ENCODE measurements at regions not wholly inside any gene's neighbourhood (a gene's known extent, or its start where the extent isn't known, plus 50 kb on each side); places are given as distances from the start of the nearest gene placed in this dataset.
"Not testable (repeated sequence)": the region's sequence is repeated elsewhere in the genome, so short reads cannot be mapped to it uniquely, and the experiment has no call there.

DNA sequence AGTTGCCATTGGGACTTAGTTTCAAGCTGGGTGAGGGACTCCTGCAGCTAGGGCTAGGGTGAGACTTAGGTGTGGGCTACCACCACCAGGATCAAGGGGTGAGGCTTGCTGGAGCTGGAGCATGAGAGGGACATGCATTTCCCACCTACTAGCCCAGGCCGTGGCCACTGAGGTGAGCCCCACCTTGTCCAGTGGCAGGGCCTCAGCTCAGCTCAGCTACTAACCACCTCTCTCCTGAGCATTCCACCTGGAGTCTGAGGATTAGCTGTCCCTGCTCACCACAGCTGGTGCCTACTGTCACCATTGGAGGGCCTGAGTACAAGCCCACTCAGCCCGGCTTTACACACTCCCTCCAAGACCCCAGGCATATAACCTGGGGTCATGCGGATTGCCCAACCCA lies 62.6 kb upstream of the MAGEH1 start:
- no peak overlapping the region for H3K9ac ChIP-seq (ENCODE audit: extremely low read depth, insufficient read length, low read length)
- H2BK120ac ChIP-seq (ENCODE audit: low read depth, low read length, poor library complexity, severe bottlenecking): no peak overlapping the region
- no peak overlapping the region for H2BK15ac ChIP-seq (ENCODE audit: low read depth, low read length)
- H2BK20ac ChIP-seq (ENCODE audit: low read depth, low read length, poor library complexity, severe bottlenecking): no peak overlapping the region
- no peaks in the 10 kb centered on the region for H3K79me2 ChIP-seq (ENCODE audit: insufficient read depth, low read length)
- no peak overlapping the region for H3K27ac ChIP-seq (ENCODE audit: insufficient read length, low read depth, low read length)
- DNase-seq: no peak
- H2BK12ac ChIP-seq (ENCODE audit: insufficient read length, low read depth, low read length): no peak overlapping the region
- Mint-ChIP-seq H3K4me1 (no peaks in the 10 kb centered on the region), H3K4me3 (no peak overlapping the region), H3K36me3 (ENCODE audit: insufficient read depth in 1 of 3, low read depth in 3 of 3) (peaks cover 9 to 33% (median 11%) of the 10 kb centered on the region in 3 experiments), H3K27ac (no peak overlapping the region), H3K9me3 (peaks cover 90 to 97% of the 10 kb centered on the region in 2 experiments), H3K27me3 (ENCODE audit: low read depth) (peaks cover 2% of the 10 kb centered on the region; the same call in 1 of the 2 replicates)
- no peak overlapping the region for H3K23ac ChIP-seq (ENCODE audit: insufficient read length, low read depth, low read length)
- H3K9me3 ChIP-seq (ENCODE audit: control insufficient read depth, low read depth, low read length): peaks cover 74% of the 10 kb centered on the region
- no peaks in the 10 kb centered on the region for H3K79me1 ChIP-seq (ENCODE audit: insufficient read depth, low read depth, low read length, poor library complexity, severe bottlenecking)
- no peak overlapping the region for H3K18ac ChIP-seq (ENCODE audit: insufficient read length, low read depth, low read length)
- H2BK5ac ChIP-seq (ENCODE audit: insufficient read length, low read length): no peak overlapping the region
- H3K4me1 ChIP-seq (ENCODE audit: insufficient read depth, low read length): no peaks in the 10 kb centered on the region
- H4K8ac ChIP-seq (replicated peaks; ENCODE audit: insufficient read length, low read depth, low read length): no peak overlapping the region
- no peak for TF ChIP-seq CTCF (conservative IDR thresholded peaks at IDR 0.05)
- no peak overlapping the region for H2AFZ ChIP-seq (ENCODE audit: low read length)
- H3K23me2 ChIP-seq (ENCODE audit: insufficient read length, low read depth, low read length, poor library complexity, severe bottlenecking): no peaks in the 10 kb centered on the region
- no peaks in the 10 kb centered on the region for H3K27me3 ChIP-seq (ENCODE audit: insufficient read depth, low read length)
- no peak overlapping the region for H3K4ac ChIP-seq (ENCODE audit: low read depth, low read length)
- no peaks in the 10 kb centered on the region for H4K20me1 ChIP-seq (ENCODE audit: control insufficient read depth, insufficient read depth, insufficient read length)
- no peak overlapping the region for H3K56ac ChIP-seq (ENCODE audit: insufficient read length, low read depth, low read length)
- no peak overlapping the region for H2AK5ac ChIP-seq (ENCODE audit: insufficient read length, low read length)
- H4K5ac ChIP-seq (ENCODE audit: insufficient read length, low read depth, low read length): no peak overlapping the region
- no peak overlapping the region for H4K91ac ChIP-seq (ENCODE audit: insufficient read length, low read depth, low read length)
- no peak overlapping the region for H3K4me2 ChIP-seq (ENCODE audit: insufficient read depth, insufficient read length, low read length)
- no peak overlapping the region for H3K14ac ChIP-seq (ENCODE audit: insufficient read depth, low read length)
- no peak overlapping the region for H3T11ph ChIP-seq (ENCODE audit: low read length)
- no CpG with 5 or more reads among the region's 3 CpGs for WGBS (ENCODE audit: extremely low coverage, insufficient read length, low lambda C conversion rate)

DNA sequence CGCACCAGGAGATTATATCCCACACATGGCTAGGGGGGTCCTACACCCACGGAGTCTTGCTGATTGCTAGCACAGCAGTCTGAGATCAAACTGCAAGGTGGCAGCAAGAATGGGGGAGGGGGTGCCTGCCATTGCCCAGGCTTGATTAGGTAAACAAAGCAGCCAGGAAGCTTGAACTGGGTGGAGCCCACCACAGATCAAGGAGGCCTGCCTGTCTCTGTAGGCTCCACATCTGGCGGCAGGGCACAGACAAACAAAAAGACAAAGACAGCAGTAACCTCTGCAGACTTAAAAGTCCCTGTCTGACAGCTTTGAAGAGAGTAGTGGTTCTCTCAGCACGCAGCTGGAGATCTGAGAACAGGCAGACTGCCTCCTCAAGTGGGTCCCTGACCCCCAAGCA lies 55.1 kb upstream of the MAGEH1 start:
- not testable (repeated sequence) for H3K4me1 Mint-ChIP-seq; H2AFZ ChIP-seq (ENCODE audit: low read length); H3K79me1 ChIP-seq (ENCODE audit: insufficient read depth, low read depth, low read length, poor library complexity, severe bottlenecking); H4K8ac ChIP-seq (replicated peaks; ENCODE audit: insufficient read length, low read depth, low read length); H3K4me1 ChIP-seq (ENCODE audit: insufficient read depth, low read length); H4K5ac ChIP-seq (ENCODE audit: insufficient read length, low read depth, low read length); H3K14ac ChIP-seq (ENCODE audit: insufficient read depth, low read length); H3K79me2 ChIP-seq (ENCODE audit: insufficient read depth, low read length); H2BK15ac ChIP-seq (ENCODE audit: low read depth, low read length); H3K56ac ChIP-seq (ENCODE audit: insufficient read length, low read depth, low read length); H2AK5ac ChIP-seq (ENCODE audit: insufficient read length, low read length); H3K4me3 Mint-ChIP-seq; H3K4ac ChIP-seq (ENCODE audit: low read depth, low read length); H2BK12ac ChIP-seq (ENCODE audit: insufficient read length, low read depth, low read length); H3K23me2 ChIP-seq (ENCODE audit: insufficient read length, low read depth, low read length, poor library complexity, severe bottlenecking); H3T11ph ChIP-seq (ENCODE audit: low read length); H3K27me3 Mint-ChIP-seq (ENCODE audit: low read depth); H4K91ac ChIP-seq (ENCODE audit: insufficient read length, low read depth, low read length); H2BK5ac ChIP-seq (ENCODE audit: insufficient read length, low read length); H3K23ac ChIP-seq (ENCODE audit: insufficient read length, low read depth, low read length); H4K20me1 ChIP-seq (ENCODE audit: control insufficient read depth, insufficient read depth, insufficient read length); H3K9ac ChIP-seq (ENCODE audit: extremely low read depth, insufficient read length, low read length); H3K4me2 ChIP-seq (ENCODE audit: insufficient read depth, insufficient read length, low read length); H3K27me3 ChIP-seq (ENCODE audit: insufficient read depth, low read length); H3K18ac ChIP-seq (ENCODE audit: insufficient read length, low read depth, low read length); H2BK120ac ChIP-seq (ENCODE audit: low read depth, low read length, poor library complexity, severe bottlenecking); H2BK20ac ChIP-seq (ENCODE audit: low read depth, low read length, poor library complexity, severe bottlenecking); H3K27ac Mint-ChIP-seq; DNase-seq; H3K27ac ChIP-seq (ENCODE audit: insufficient read length, low read depth, low read length)
- peaks cover 38% of the 10 kb centered on the region for H3K9me3 ChIP-seq (ENCODE audit: control insufficient read depth, low read depth, low read length)
- peaks cover 0 to 19% (median 1%) of the 10 kb centered on the region in 3 experiments; a peak in 4 of 7 replicates for H3K36me3 Mint-ChIP-seq (ENCODE audit: insufficient read depth in 1 of 3, low read depth in 3 of 3)
- H3K9me3 Mint-ChIP-seq: peaks cover 84 to 96% of the 10 kb centered on the region in 2 experiments
- WGBS (ENCODE audit: extremely low coverage, insufficient read length, low lambda C conversion rate): no CpG with 5 or more reads among the region's 4 CpGs

All from H9 (cell line).